Limb (tissue), 2 donors: ENCODE measurements at regions not wholly inside any gene's neighbourhood (a gene's known extent, or its start where the extent isn't known, plus 50 kb on each side); places are given as distances from the start of the nearest gene placed in this dataset.

Experiments used
- DNase-seq, 2 donors: peaks; one replicate each; pipeline ENCODE4 v3.0.0-alpha.2; 2016; ENCODE audit errors: extremely low spot score in 2 of 2

GRCh38 chr19:31555634-31556215 is 206.5 kb upstream of the TSHZ3 start:
- no peak for DNase-seq

GRCh38 chr19:31559494-31559893 is 210.3 kb upstream of the TSHZ3 start:
- DNase-seq = no peak

DNA sequence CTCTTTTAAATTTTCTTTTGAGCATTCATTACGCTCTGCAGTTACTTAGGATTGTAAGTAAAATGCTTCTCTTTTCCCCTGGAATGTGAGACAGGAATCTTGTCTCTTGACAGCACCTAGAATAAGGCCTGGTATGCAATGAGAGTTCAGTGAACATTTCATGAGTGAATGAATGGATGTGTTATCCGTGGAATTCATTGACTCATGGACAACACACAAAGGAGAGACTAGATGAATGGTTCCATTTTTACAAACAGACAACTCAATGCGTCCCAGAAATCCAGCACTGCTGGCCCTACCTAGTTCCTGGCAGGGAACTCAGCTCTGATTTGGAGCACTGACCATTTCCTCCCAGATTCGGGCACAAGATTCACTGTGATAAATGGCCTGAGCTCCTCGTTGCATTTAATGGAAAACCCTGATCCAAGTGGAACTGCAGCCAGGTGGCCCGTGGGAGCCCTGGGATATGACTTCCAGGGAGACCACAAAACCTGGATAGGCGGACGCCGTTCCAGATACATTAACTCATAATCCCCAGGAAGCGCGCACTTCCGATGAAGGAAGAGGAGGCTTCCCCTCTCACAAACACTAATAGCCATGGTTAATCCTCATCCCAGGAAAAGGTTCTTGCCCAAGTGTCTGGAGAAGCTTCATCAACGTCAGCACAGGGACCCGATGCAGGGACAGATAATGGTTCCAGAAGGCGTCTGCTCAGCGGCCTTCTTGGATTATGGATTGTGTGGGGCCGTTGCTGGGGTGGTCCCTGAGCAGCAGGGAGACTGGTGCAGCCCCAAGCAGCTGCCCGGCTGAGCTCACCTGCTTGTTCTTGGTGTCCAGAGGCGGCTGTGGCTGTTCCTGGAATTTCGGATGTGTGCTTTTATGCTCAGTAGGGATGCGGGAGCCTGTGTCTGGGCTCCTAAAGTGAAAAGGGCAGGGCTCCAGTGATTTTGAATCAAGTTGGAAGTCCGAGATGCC is 211.1 kb upstream of the TSHZ3 start:
- DNase-seq = no peak

- no peak for DNase-seq
These were observed 213.9 kb upstream of the TSHZ3 start for GRCh38 chr19:31562966-31563612.

- no peak for DNase-seq
These were observed 218.5 kb upstream of the TSHZ3 start for GRCh38 chr19:31567776-31568175.

GRCh38 chr19:31568724-31569123 is 219.5 kb upstream of the TSHZ3 start:
- no peak for DNase-seq

- DNase-seq = no peak
These were observed 221.5 kb upstream of the TSHZ3 start for GRCh38 chr19:31570718-31571117.

GRCh38 chr19:31572102-31572975 is 223.1 kb upstream of the TSHZ3 start:
- no peak for DNase-seq

DNA sequence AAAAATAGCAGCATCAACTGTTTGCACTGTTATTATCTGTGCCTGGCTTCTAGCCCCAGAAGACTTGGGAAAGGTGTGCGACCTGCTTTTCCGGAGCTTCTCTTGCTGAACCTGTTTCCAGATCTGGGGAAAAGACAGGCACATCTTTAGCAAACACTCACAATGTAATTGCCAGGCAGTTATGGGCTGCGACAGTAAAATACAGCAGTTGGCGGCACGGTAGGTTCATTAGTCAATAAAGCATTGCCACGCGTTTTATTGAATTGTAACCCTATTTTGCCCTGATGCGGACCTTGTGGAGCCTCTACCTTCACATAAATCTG is 223.7 kb upstream of the TSHZ3 start:
- DNase-seq = no peak

GRCh38 chr19:31574251-31574973 is 225.2 kb upstream of the TSHZ3 start:
- no peak for DNase-seq

DNA sequence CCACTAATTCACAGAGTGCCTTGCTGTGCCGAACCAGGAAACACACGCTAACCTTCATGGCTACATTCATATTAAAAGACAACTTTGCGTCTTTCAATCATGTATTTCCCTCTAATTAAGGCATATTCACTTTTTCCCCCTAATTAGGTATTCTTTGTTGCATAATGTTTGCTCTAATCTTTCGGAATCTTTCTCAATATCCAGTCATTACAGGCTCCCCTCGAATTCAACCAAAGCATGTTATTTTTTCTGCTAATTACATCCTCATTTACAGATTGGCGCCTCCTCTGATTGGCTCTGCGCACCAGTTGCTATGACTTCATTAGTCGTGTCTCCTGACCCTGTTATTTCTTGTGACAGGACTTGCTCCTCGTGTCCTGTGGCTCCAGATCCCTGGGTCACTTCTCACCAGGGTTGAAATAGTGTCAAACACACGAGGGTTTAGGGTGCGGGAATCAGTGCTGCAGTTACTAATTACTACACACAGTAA is 226.7 kb upstream of the TSHZ3 start:
- DNase-seq = no peak

GRCh38 chr19:31578326-31578725 is 229.1 kb upstream of the TSHZ3 start:
- no peak for DNase-seq

- no peak for DNase-seq
These were observed 233.9 kb upstream of the TSHZ3 start for GRCh38 chr19:31583148-31583547.

- DNase-seq = no peak
These were observed 237.0 kb upstream of the TSHZ3 start for GRCh38 chr19:31586282-31586681.

DNA sequence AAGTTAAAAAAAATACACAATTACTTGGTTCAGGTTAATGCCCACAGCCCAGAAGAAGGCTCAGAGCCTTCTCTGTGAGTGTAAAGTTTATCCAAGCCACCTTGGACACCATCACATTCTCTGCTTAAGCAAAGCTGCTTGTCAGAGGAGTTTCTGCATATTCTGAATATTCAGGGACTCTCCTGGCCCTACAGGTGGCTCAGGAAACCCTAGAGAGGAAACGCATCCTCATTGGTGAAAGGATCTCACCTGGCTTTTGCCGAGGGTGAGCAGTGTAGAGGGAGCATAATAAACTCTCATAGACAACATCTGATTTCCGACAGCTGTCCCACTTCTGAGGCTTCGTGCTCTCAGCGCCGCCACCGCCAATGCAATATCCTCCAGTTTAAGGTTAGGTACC is 239.9 kb upstream of the TSHZ3 start:
- no peak for DNase-seq

DNA sequence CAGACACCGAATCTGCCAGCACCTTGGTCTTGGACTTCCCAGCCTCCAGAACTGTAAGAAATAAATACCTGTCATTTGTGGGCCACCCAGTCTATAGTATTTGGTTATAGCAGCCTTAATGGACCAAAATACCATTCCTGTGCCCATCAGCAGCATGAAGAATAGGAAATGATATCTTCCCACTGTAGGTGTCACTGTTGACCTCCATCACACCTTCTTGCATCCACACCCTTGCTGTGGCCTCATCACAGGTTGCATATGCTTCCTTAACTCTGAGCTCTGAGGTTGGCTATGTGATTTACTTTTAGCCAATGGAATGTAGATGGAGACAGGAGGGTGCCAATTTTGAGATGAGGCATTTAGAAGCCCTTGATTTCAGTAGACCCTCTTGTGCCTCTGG is 242.0 kb upstream of the TSHZ3 start:
- no peak for DNase-seq

DNA sequence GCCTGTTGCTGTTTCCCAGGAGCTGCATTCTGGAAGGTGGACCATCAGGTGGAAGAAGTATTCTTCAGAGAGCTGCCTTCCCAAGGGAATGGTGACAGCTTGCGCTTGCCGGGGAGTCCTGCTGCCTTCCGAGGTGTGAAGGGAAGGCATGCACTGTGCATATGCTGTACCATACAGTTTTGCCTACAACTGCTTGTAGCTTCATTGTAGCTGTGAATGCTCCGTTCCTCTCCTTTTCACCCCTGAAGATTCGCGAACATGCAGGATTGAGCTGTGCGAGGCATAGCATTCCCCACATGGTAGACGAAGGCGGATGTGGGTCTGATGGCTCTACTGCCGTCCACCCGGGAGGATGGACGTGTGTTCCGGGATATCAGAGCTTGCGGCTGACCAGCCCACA is 243.2 kb upstream of the TSHZ3 start:
- no peak for DNase-seq

GRCh38 chr19:31594701-31595100 is 245.5 kb upstream of the TSHZ3 start:
- DNase-seq = no peak

DNA sequence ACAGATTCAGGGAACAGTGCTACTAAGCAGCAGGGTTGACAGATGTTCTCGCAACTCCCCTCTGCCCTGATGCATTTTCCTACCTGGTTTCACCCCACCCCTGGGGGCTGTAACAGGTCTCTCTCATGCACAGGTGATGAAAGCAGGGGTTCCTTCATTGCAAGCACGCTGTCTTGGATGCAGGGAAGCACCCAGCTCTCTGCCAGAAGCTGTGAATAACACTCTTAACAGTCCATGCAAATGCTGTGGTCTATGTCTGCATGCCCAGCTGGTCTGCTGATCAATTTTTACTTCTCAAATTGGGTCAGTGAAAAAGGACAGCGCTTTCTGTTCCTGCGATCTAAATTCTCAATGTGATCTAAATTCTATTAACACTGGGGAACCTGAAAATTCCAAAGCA is 246.3 kb upstream of the TSHZ3 start:
- no peak for DNase-seq

DNA sequence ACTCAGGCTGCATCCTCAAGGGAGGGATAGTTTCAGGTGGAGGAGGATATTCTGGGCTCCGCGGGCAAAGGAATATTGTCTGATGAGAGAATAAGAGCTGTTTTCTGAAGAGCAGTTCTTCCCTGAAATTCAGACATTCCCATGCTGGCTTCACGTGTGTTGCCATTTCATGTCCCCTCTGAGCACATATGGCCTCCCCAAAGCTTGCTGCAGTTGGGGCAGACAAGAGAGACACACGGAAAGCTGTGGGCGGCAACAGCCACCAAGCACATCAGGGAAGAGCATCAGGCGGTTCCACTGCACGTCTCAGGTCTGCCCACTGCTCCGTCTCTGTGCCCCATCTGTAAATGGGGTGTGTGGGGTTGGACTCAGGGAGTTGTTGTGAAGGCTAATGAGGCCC is 247.5 kb upstream of the TSHZ3 start:
- DNase-seq = no peak

GRCh38 chr19:31597616-31598015 is 248.4 kb upstream of the TSHZ3 start:
- DNase-seq = no peak
